Lower leg skin (tissue), 3 donors: ENCODE measurements at regions not wholly inside any gene's neighbourhood (a gene's known extent, or its start where the extent isn't known, plus 50 kb on each side); places are given as distances from the start of the nearest gene placed in this dataset.

Experiments used
- POLR2A ChIP-seq, 2 donors: fragments of 450-650 bp; IDR thresholded peaks; one replicate each; pipeline ENCODE4 v1.6.1; 2016 to 2017; ENCODE audit warnings: antibody characterized with exemption in 2 of 2, mild to moderate bottlenecking in 1 of 2, moderate library complexity in 1 of 2
- TF ChIP-seq, protein P1 (sequence below), 3 donors: fragments of 450-650 bp; IDR thresholded peaks; one replicate each; pipeline ENCODE4 v1.5.1; 2016; ENCODE audit warnings: antibody characterized with exemption in 3 of 3, mild to moderate bottlenecking in 3 of 3, moderate library complexity in 2 of 3

DNA sequence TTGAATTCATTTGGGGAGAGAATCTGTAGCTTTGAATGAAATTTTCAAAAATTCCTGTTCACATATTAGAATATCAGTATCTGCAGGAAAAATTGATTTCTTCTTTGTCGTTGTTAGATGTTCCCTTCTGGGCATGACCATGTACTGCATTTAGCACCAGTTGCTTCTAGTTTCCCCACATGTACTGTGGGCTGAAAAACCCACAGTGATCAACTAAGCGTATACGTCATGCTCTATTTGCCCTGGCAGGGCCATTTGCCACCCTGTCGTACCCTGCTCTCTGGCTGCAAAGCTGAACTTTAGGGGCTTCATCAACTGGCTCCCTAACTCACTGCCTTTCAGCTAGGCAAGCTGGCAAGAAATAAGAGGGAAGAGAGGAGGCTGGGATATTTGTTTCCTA lies 340.7 kb upstream of the TSHZ2 start:
- no peak for TF ChIP-seq POLR2A (IDR thresholded peaks at IDR 0.05)
- TF ChIP-seq, protein P1, sequence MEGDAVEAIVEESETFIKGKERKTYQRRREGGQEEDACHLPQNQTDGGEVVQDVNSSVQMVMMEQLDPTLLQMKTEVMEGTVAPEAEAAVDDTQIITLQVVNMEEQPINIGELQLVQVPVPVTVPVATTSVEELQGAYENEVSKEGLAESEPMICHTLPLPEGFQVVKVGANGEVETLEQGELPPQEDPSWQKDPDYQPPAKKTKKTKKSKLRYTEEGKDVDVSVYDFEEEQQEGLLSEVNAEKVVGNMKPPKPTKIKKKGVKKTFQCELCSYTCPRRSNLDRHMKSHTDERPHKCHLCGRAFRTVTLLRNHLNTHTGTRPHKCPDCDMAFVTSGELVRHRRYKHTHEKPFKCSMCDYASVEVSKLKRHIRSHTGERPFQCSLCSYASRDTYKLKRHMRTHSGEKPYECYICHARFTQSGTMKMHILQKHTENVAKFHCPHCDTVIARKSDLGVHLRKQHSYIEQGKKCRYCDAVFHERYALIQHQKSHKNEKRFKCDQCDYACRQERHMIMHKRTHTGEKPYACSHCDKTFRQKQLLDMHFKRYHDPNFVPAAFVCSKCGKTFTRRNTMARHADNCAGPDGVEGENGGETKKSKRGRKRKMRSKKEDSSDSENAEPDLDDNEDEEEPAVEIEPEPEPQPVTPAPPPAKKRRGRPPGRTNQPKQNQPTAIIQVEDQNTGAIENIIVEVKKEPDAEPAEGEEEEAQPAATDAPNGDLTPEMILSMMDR (IDR thresholded peaks at IDR 0.05) = no peak
